GM12891 (cell line): ENCODE measurements at regions not wholly inside any gene's neighbourhood (a gene's known extent, or its start where the extent isn't known, plus 50 kb on each side); places are given as distances from the start of the nearest gene placed in this dataset.

Source experiments
- POLR2A ChIP-seq: IDR thresholded peaks from 2 replicates; pipeline ENCODE4 v1.6.1; 2011; ENCODE audit warnings: low read depth, low read length, control low read depth
- POLR2AphosphoS5 ChIP-seq: IDR thresholded peaks from 2 replicates; pipeline ENCODE4 v1.6.1; 2011; ENCODE audit warnings: low read depth, low read length, control low read depth

- TF ChIP-seq POLR2A (no peak), POLR2AphosphoS5 (no peak)
Observed at GRCh38 chr5:106691701-106692100, 979.0 kb downstream of the EFNA5 start.
